ENCODE measurements at regions not wholly inside any gene's neighbourhood (a gene's known extent, or its start where the extent isn't known, plus 50 kb on each side); places are given as distances from the start of the nearest gene placed in this dataset.
A peak's percentile ranks its signal among the peaks of the same experiment; 100 is the strongest.

- Histone ChIP-seq H2AFZ (ENCODE audit: low read length, unreplicated experiment) (no peak overlapping the region), H3K27me3 (ENCODE audit: insufficient read depth, low read length) (no peaks in the 10 kb centered on the region), H3K4me1 (ENCODE audit: control insufficient read depth, insufficient read depth, low read length, unreplicated experiment) (peaks cover 31% of the 10 kb centered on the region), H3K27ac (ENCODE audit: low read depth, low read length) (no peak overlapping the region), H3K36me3 (ENCODE audit: insufficient read depth, low read length) (no peaks in the 10 kb centered on the region), H3K4me3 (ENCODE audit: low read depth, low read length) (no peak overlapping the region), H3K79me2 (ENCODE audit: control insufficient read depth, insufficient read depth, low read length, unreplicated experiment) (no peaks in the 10 kb centered on the region)
Observed at GRCh38 chr12:124686370-124687173, 119.2 kb upstream of the NCOR2 start.

GRCh38 chr12:124685689-124686369, 118.4 kb upstream of the NCOR2 start:
- Histone ChIP-seq H3K27ac (ENCODE audit: low read depth, low read length) (peak overlapping the region; percentile 60), H3K36me3 (ENCODE audit: insufficient read depth, low read length) (no peaks in the 10 kb centered on the region), H3K27me3 (ENCODE audit: insufficient read depth, low read length) (no peaks in the 10 kb centered on the region), H2AFZ (ENCODE audit: low read length, unreplicated experiment) (no peak overlapping the region), H3K4me1 (ENCODE audit: control insufficient read depth, insufficient read depth, low read length, unreplicated experiment) (peaks cover 36% of the 10 kb centered on the region), H3K4me3 (ENCODE audit: low read depth, low read length) (peak overlapping the region; percentile 71), H3K79me2 (ENCODE audit: control insufficient read depth, insufficient read depth, low read length, unreplicated experiment) (no peaks in the 10 kb centered on the region)

GRCh38 chr12:124684971-124685688, 117.7 kb upstream of the NCOR2 start:
- Histone ChIP-seq H3K4me3 (ENCODE audit: low read depth, low read length) (peak overlapping the region; percentile 71), H3K4me1 (ENCODE audit: control insufficient read depth, insufficient read depth, low read length, unreplicated experiment) (peaks cover 38% of the 10 kb centered on the region), H3K36me3 (ENCODE audit: insufficient read depth, low read length) (no peaks in the 10 kb centered on the region), H3K27ac (ENCODE audit: low read depth, low read length) (peak overlapping the region; percentile 60), H2AFZ (ENCODE audit: low read length, unreplicated experiment) (peak overlapping the region; percentile 57), H3K79me2 (ENCODE audit: control insufficient read depth, insufficient read depth, low read length, unreplicated experiment) (no peaks in the 10 kb centered on the region), H3K27me3 (ENCODE audit: insufficient read depth, low read length) (no peaks in the 10 kb centered on the region)

GRCh38 chr12:124684496-124684895, 117.1 kb upstream of the NCOR2 start:
- Histone ChIP-seq H3K4me3 (ENCODE audit: low read depth, low read length) (peak overlapping the region; percentile 71), H2AFZ (ENCODE audit: low read length, unreplicated experiment) (peak overlapping the region; percentile 57), H3K36me3 (ENCODE audit: insufficient read depth, low read length) (no peaks in the 10 kb centered on the region), H3K27ac (ENCODE audit: low read depth, low read length) (peak overlapping the region; percentile 60), H3K27me3 (ENCODE audit: insufficient read depth, low read length) (no peaks in the 10 kb centered on the region), H3K79me2 (ENCODE audit: control insufficient read depth, insufficient read depth, low read length, unreplicated experiment) (no peaks in the 10 kb centered on the region), H3K4me1 (ENCODE audit: control insufficient read depth, insufficient read depth, low read length, unreplicated experiment) (peaks cover 45% of the 10 kb centered on the region)

GRCh38 chr12:124683152-124684124, 116.0 kb upstream of the NCOR2 start:
- no peak overlapping the region for H3K27ac ChIP-seq (ENCODE audit: low read depth, low read length)

GRCh38 chr12:124682425-124683151, 115.2 kb upstream of the NCOR2 start:
- Histone ChIP-seq H3K4me1 (ENCODE audit: control insufficient read depth, insufficient read depth, low read length, unreplicated experiment) (peaks cover 46% of the 10 kb centered on the region), H3K27ac (ENCODE audit: low read depth, low read length) (peak overlapping the region; percentile 86), H3K36me3 (ENCODE audit: insufficient read depth, low read length) (no peaks in the 10 kb centered on the region), H2AFZ (ENCODE audit: low read length, unreplicated experiment) (no peak overlapping the region), H3K79me2 (ENCODE audit: control insufficient read depth, insufficient read depth, low read length, unreplicated experiment) (no peaks in the 10 kb centered on the region), H3K4me3 (ENCODE audit: low read depth, low read length) (no peak overlapping the region), H3K27me3 (ENCODE audit: insufficient read depth, low read length) (no peaks in the 10 kb centered on the region)

More at GRCh38 chr12:124683152-124684124, 116.0 kb upstream of the NCOR2 start:
- peaks cover 46% of the 10 kb centered on the region for H3K4me1 ChIP-seq (ENCODE audit: control insufficient read depth, insufficient read depth, low read length, unreplicated experiment)
- H3K4me3 ChIP-seq (ENCODE audit: low read depth, low read length) = no peak overlapping the region
- no peaks in the 10 kb centered on the region for H3K36me3 ChIP-seq (ENCODE audit: insufficient read depth, low read length)
- no peak overlapping the region for H2AFZ ChIP-seq (ENCODE audit: low read length, unreplicated experiment)
- H3K27me3 ChIP-seq (ENCODE audit: insufficient read depth, low read length) = no peaks in the 10 kb centered on the region
- no peaks in the 10 kb centered on the region for H3K79me2 ChIP-seq (ENCODE audit: control insufficient read depth, insufficient read depth, low read length, unreplicated experiment)

- peak overlapping the region; percentile 33 for H2AFZ ChIP-seq (ENCODE audit: low read length, unreplicated experiment)
- peak overlapping the region; percentile 86 for H3K27ac ChIP-seq (ENCODE audit: low read depth, low read length)
- H3K79me2 ChIP-seq (ENCODE audit: control insufficient read depth, insufficient read depth, low read length, unreplicated experiment) = no peaks in the 10 kb centered on the region
- H3K36me3 ChIP-seq (ENCODE audit: insufficient read depth, low read length) = no peaks in the 10 kb centered on the region
- peaks cover 46% of the 10 kb centered on the region for H3K4me1 ChIP-seq (ENCODE audit: control insufficient read depth, insufficient read depth, low read length, unreplicated experiment)
- H3K27me3 ChIP-seq (ENCODE audit: insufficient read depth, low read length) = no peaks in the 10 kb centered on the region
- peak overlapping the region; percentile 62 for H3K4me3 ChIP-seq (ENCODE audit: low read depth, low read length)
Observed at GRCh38 chr12:124681779-124682391, 114.5 kb upstream of the NCOR2 start.

GRCh38 chr12:124680863-124681778, 113.7 kb upstream of the NCOR2 start:
- H3K4me3 ChIP-seq (ENCODE audit: low read depth, low read length) = peak overlapping the region; percentile 62
- H3K4me1 ChIP-seq (ENCODE audit: control insufficient read depth, insufficient read depth, low read length, unreplicated experiment) = peaks cover 50% of the 10 kb centered on the region
- peak overlapping the region; percentile 86 for H3K27ac ChIP-seq (ENCODE audit: low read depth, low read length)
- peak overlapping the region; percentile 33 for H2AFZ ChIP-seq (ENCODE audit: low read length, unreplicated experiment)
- no peaks in the 10 kb centered on the region for H3K27me3 ChIP-seq (ENCODE audit: insufficient read depth, low read length)
- H3K79me2 ChIP-seq (ENCODE audit: control insufficient read depth, insufficient read depth, low read length, unreplicated experiment) = no peaks in the 10 kb centered on the region
- no peaks in the 10 kb centered on the region for H3K36me3 ChIP-seq (ENCODE audit: insufficient read depth, low read length)
